ENCODE measurements at regions not wholly inside any gene's neighbourhood (a gene's known extent, or its start where the extent isn't known, plus 50 kb on each side); places are given as distances from the start of the nearest gene placed in this dataset.

GRCh38 chr19:8893419-8893818 is 61.2 kb downstream of the MBD3L1 start:
- no peak for DNase-seq (ENCODE audit: low read depth)

DNA sequence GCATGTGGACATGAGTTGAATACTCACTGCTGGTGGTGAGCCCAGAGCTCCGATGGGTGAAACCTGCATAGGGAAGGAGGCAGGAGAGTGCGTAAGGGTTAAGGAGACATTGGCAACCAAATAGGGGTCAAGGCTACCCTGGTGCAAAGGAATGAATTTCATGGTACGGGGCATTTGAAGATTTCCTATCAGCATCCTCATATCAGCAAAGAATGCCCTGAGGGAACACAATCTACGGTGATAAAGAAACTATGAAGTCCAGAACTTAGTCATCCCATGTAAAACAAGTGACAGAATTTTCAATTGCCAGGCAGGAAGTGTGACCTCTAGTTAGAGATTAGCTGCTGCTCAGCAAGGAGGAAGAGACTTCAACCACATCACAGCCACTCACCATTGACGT is 64.9 kb downstream of the MBD3L1 start:
- DNase-seq (ENCODE audit: low read depth): no peak

GRCh38 chr19:8899356-8899755 is 67.2 kb downstream of the MBD3L1 start:
- DNase-seq (ENCODE audit: low read depth): no peak

- no peak for DNase-seq (ENCODE audit: low read depth)
These were observed 68.2 kb downstream of the MBD3L1 start for GRCh38 chr19:8900421-8900820.

DNA sequence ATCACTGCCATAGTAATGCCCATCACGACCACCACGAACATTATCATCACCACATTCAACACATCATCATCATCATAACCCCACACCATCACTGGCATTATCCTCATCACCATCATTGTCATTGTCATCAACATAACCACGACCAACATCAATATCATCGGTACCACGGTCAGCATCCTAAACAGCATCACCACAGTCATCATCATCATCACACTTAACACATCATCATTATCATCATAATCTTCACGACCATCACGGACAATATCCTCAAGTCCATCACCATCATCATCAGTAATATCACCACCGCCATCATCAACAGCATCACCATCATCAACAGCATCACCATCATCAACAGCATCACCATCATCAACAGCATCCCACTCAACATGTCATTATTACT is 70.3 kb downstream of the MBD3L1 start:
- no peak for DNase-seq (ENCODE audit: low read depth)

GRCh38 chr19:8904597-8904996 is 72.4 kb downstream of the MBD3L1 start:
- no peak for DNase-seq (ENCODE audit: low read depth)

DNA sequence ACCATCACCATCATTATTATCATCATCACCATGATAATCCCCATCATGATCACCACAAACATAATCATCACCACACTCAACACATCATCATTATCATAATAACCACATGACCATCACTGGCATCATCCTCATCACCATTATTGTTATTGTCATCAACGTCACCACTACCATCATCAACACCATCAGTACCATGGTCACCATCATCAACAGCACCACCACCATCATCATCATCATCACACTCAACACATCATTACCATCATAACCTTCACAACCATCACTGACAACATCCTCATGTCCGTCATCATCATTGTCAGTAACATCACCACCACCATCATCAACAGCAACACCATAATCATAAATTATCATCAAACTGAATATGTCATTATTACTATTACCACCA is 73.2 kb downstream of the MBD3L1 start:
- DNase-seq (ENCODE audit: low read depth): no peak

DNA sequence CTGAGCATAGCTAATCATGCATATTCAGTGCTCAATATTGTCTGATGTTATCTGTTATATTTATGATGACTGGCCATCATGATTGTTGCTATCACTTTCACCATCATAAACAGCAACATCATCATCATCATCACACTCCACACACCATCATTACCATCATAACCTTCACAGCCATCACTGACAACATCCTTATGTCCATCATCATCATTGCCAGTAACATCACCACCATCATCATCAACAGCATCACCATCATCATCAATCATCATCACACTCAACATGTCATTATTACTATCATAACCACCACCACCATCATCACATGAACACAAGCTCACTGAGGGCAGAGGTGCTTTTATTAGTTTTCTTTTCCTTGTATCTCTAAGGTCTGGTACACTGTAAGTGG is 75.9 kb downstream of the MBD3L1 start:
- DNase-seq (ENCODE audit: low read depth): no peak

DNA sequence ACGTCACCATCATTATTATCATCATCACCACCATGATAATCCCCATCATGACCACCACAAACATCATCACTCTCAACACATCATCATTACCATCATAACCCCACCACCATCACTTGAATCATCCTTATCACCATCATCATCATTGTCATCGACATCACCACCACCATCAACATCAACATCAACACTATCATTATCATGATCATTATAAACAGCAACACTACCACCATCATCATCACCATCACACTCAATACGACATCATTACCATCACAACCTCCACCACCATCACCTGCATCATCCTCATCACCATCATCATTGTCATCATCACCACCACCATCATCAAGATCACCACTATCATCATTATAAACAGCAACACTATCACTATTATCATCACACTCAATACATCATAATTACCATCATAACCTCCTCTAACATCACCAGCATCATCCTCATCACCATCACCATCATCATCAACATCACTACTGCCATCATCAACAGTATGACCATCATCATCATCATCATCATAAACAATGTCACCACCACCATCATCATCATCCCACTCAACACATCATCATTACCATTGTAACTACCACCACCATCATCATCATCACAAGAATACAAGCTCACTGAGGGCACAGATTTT is 78.7 kb downstream of the MBD3L1 start:
- DNase-seq (ENCODE audit: low read depth): no peak

DNA sequence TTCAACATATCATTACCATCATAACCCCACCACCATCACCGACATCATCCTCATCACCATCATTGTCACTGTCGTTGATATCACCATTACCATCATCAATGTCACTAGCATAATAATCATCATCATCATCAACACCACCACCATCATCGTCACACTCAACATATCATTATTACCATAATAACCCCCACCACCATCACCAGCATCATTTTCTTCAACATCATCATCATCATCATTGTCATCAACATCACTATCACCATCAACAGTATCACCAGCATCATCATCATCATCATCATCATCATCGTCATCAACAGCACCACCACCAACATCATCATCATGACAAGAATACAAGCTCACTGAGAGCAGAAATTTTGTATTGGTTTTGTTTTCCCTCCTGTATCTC is 83.8 kb downstream of the MBD3L1 start:
- DNase-seq (ENCODE audit: low read depth): no peak

DNA sequence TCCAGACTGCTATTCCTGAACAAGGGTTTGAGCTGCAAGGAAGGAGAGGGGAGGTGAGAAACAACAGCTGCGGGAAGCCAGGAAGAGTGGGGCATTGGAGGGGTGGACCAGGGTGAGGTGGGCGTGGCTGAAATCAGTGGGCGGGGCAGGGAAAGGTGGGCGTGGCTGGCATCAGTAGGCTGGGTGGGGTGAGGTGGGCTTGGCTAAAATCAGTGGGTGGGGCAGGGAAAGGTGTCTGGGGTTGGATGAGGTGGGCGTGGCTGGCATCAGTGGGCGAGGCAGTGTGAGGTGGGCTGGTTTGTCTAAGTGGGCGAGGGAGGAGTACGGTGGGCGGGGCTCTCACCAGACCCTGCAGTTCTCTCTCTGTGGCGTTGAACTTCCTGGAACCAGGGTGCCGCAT is 87.6 kb downstream of the MUC16 start:
- DNase-seq (ENCODE audit: low read depth): no peak

DNA sequence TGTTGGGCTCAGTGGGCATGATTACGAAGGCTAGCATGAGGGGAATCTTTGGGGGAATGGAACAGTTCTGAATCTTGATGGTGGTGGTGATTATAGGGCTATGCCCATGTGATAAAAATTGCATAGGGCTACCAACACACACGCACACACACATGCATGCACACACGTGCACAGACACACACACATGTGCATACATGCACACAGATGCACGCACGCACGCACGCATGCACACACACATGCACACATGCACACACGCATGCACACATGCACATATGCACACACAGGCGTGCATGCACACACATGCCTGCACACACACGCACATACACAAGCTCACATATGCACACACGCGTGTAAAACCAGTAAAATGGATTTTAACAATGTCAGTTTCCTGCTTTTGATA is 85.9 kb downstream of the MUC16 start:
- no peak for DNase-seq (ENCODE audit: low read depth)

DNA sequence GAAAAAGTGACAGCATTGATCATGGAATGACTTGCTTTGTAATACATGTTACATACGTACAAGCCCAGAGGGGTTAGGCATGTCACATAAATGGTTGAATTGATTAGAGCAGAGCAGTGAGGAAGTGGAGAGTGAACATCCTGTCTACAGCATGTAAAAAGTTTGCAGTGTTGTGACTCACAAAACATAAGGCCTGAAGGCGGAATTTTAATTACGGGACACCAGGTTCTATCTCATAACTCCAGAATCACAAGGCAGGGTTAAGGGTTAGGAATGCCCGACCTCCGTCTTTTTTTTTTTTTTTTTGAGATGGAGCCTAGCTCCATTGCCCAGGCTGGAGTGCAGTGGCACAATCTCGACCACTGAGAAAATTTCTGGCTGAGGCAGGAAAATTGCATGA is 83.9 kb downstream of the MUC16 start:
- no peak for DNase-seq (ENCODE audit: low read depth)

- peak; percentile 18 for DNase-seq (ENCODE audit: low read depth)
These were observed 74.7 kb downstream of the MUC16 start for GRCh38 chr19:8935460-8935859.

- no peak for DNase-seq (ENCODE audit: low read depth)
These were observed 71.6 kb downstream of the MUC16 start for GRCh38 chr19:8938576-8938975.
